HK-2 (cell line): ENCODE measurements at regions not wholly inside any gene's neighbourhood (a gene's known extent, or its start where the extent isn't known, plus 50 kb on each side); places are given as distances from the start of the nearest gene placed in this dataset.

ENCODE experiments used
- DNase-seq: peaks from one replicate; pipeline ENCODE4 v3.0.0-alpha.2; 2018; ENCODE audit not compliant: unreplicated experiment

DNA sequence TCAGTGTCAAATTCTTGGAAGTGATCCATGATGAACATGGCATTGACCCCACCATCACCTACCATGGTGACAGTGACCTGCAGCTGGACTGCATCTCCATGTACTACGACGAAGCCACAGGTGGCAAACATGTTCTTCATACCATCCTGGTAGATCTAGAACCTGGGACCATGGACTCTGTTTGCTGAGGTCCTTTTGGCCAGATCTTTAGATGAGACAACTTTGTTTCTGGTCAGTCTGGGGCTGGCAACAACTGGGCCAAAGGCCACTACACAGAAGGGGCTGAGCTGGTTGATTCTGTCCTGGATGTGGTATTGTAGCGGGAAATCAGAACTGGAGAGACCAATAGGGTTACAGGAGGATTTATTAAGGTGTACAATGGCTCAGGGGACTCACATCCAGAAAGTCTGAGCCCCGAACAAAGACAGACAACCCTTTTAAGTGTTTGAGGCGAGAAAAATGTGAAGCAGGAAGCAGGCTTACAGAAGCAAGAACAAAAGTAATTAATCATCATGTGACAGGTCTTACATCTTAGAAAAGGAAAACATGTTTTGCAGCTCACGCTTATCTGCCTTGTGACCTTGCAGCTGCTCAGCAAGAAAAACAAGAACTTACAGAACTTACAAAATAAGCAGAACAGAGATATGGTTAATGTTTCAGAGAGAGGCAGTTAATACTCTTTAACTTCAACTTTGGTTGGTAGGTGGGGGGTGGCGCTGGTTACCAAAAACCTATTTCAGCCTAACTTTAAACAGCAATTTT, 58.8 kb upstream of the MOCS1 start:
- no peak for DNase-seq
